HUES64 (cell line): ENCODE measurements at regions not wholly inside any gene's neighbourhood (a gene's known extent, or its start where the extent isn't known, plus 50 kb on each side); places are given as distances from the start of the nearest gene placed in this dataset.

Experiments used
- H3K27ac ChIP-seq: 2 replicates; pipeline ENCODE4 v1.7.0; 2013; ENCODE audit warnings: low read depth, low read length, inconsistent platforms
- H3K27me3 ChIP-seq: 2 replicates; pipeline ENCODE4 v1.6.1; 2013; ENCODE audit warnings: mild to moderate bottlenecking, low read length; ENCODE audit not compliant: insufficient read depth
- H3K36me3 ChIP-seq: 2 replicates; pipeline ENCODE4 v1.6.1; 2013; ENCODE audit warnings: mild to moderate bottlenecking, low read length; ENCODE audit not compliant: insufficient read depth
- H3K4me1 ChIP-seq: 2 replicates; pipeline ENCODE4 v1.6.1; 2013; ENCODE audit warnings: mild to moderate bottlenecking, low read length, moderate library complexity; ENCODE audit not compliant: insufficient read depth
- H3K4me3 ChIP-seq: 2 replicates; pipeline ENCODE4 v1.5.1; 2013; ENCODE audit warnings: mild to moderate bottlenecking, low read length, moderate library complexity
- H3K9ac ChIP-seq: 2 replicates; pipeline ENCODE4 v1.6.1; 2013; ENCODE audit warnings: mild to moderate bottlenecking, low read depth, low read length
- H3K9me3 ChIP-seq: 2 replicates; pipeline ENCODE4 v1.6.1; 2013; ENCODE audit warnings: low read depth, low read length; ENCODE audit not compliant: insufficient read depth
- WGBS: fragments of 150-250, 120-280 bp; methylation state at CpG from one replicate; pipeline ENCODE4 v1.1.7; 2013; ENCODE audit warnings: missing lambda C conversion rate; 5-methylcytosine and 5-hydroxymethylcytosine counted together

DNA sequence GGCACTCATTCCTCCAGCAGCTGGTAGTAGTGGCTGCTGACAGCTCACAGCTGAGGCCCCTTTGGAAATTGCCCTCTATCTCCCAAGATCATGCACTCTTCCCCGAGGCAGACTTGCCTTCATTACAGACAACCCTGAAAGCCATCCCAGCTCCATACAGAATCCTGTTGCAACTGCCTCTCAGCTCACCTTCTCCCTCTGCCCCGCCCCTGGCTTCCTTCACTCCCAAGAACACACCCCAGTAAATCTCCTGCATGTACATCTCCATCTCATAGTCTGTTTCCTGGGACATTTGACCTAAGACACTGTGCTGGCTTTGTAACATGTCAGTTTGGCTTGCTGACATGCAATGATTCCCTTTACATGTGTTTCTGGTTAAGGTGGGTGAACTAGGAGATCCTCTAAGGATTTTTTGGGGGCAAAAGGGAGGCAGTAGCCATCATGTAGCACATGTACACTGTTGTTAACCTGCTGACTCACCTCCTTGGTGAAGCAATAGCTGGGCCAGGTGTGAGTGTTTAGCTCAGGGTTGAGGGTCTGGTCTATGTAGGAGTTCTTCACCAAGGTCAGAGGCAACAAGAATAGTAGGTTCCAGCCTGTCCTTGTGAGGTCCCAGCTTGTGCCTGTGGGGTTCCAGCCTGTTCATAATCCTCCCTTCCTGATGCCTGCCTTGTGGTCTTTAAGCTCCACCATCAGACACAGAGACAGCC is 179.6 kb downstream of the CSNK2A3 start:
- no peak overlapping the region for H3K4me3 ChIP-seq
- no peaks in the 10 kb centered on the region for H3K4me1 ChIP-seq
- H3K27ac ChIP-seq, result no peak overlapping the region
- 90% methylated on average over 2 of the region's 2 CpGs for WGBS
- no peak overlapping the region for H3K9ac ChIP-seq
- no peaks in the 10 kb centered on the region for H3K27me3 ChIP-seq
- no peaks in the 10 kb centered on the region for H3K36me3 ChIP-seq
- H3K9me3 ChIP-seq, result 0 out of 2 replicates have a peak, but pooled peaks cover 3% of the 10 kb centered on the region

DNA sequence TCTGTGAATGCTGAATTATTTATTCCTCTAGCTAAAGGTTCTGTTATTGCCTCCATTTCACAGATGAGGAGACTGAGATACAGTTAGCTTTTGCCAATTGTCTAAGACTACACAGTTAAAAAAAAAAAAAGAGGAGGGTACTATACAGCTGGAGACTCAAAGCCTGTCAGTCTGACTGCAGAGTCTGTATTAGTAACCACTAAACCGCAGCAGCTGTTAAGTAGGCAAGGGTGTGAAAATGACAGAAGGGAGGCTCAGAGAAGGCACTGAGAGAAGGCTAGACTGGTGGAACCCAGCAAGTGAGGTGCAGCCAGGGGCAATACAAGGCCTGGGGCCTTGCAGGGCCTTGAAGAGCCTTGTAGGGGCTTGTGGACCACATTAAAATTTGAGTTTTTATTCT is 181.2 kb downstream of the CSNK2A3 start:
- Histone ChIP-seq H3K9ac (no peak overlapping the region), H3K27ac (no peak overlapping the region), H3K4me1 (no peaks in the 10 kb centered on the region), H3K27me3 (no peaks in the 10 kb centered on the region), H3K4me3 (no peak overlapping the region), H3K36me3 (no peaks in the 10 kb centered on the region), H3K9me3 (0 out of 2 replicates have a peak, but pooled peaks cover 3% of the 10 kb centered on the region)
- WGBS, result 94% methylated on average over 1 of the region's 1 CpG

DNA sequence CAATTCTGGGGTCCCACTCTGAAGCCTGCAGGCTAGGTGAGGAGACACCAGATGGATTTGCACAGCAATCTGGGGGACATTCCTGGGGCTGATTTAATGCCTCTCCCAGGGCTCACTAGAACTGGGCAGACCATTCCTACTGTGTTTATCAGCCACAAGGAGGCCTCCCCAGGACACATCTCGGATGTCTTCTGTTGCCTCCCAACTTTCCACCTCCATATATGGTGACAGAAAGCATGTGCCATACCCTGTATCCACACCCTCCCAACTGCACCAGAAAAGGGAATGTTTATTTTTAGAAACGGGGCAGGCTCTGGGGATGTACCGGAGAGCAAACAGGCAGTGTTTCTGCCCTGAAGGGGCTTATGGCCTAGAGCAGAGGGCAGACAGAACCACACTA is 181.8 kb downstream of the CSNK2A3 start:
- no peak overlapping the region for H3K27ac ChIP-seq
- H3K27me3 ChIP-seq, result no peaks in the 10 kb centered on the region
- H3K36me3 ChIP-seq, result no peaks in the 10 kb centered on the region
- no peak overlapping the region for H3K9ac ChIP-seq
- H3K4me3 ChIP-seq, result no peak overlapping the region
- no peaks in the 10 kb centered on the region for H3K4me1 ChIP-seq
- 86% methylated on average over 3 of the region's 3 CpGs for WGBS
- H3K9me3 ChIP-seq, result 0 out of 2 replicates have a peak, but pooled peaks cover 3% of the 10 kb centered on the region

DNA sequence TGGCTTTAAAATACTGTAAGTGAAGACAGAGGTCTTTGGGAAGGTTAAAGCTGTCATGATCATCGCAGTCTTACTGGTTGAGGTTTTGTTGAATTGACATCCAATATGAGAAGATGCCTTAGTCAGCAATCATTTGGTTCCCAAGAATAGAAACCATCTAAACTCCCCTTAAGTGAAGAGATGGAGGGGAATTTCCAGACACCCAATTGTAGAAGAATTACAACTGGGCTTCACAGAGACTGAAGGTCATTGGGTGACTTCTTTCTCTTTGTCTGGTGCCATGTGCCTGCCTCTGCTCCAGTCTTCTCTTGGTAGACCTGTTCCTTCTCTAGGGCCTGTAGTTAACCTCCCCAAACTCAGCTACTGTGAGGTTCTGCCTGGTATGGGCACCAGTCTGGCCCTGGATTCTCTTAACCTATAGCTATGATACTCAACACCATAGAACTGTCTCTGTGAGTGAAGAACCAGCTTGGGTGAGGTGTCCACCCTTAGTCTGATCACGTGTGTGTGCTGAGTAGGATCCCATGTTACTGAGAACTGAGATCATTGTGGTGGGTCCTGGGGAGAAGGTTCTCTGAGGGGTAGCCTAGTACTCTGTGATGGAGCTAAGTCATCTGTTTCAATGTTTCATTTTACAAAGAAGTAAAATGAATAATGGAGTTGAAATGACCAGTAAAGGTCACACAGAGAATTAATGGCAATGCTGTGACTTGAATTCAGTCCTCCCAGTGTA is 182.5 kb downstream of the CSNK2A3 start:
- no peak overlapping the region for H3K27ac ChIP-seq
- H3K27me3 ChIP-seq, result no peaks in the 10 kb centered on the region
- H3K4me1 ChIP-seq, result no peaks in the 10 kb centered on the region
- H3K9me3 ChIP-seq, result 0 out of 2 replicates have a peak, but pooled peaks cover under 1% of the 10 kb centered on the region
- H3K9ac ChIP-seq, result no peak overlapping the region
- no peaks in the 10 kb centered on the region for H3K36me3 ChIP-seq
- 91% methylated on average over 2 of the region's 2 CpGs for WGBS
- H3K4me3 ChIP-seq, result no peak overlapping the region

DNA sequence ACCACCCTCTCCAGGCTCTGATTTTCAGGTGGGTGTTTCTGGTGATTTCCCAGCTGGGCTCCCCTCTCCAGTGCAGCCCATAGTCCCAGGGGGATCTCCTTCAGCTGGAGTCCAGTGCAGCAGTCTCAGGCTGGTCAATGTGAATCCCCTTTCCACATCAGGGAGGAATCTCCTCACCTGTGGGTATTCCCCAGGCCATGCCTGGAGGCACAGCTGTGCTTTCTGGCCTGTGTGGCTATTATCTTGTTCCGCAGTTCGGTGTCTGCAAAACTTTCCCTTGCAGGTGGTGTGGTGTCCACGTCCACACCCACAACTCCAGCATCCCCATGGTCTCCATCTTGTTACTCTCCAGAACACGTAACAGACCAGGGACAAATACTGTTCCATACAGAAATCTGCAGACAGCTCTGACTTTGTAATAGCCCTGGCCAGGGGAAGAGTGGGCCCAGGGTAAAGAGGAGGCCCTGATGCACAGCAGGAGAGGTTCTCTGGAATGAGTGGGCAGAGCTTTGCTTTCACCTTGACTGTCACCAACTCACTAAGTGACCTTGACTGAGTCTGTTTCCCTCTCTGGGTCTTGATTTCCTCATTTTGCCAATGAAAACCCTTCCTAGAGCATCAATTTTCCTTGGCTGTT is 183.2 kb downstream of the CSNK2A3 start:
- Histone ChIP-seq H3K4me1 (no peaks in the 10 kb centered on the region), H3K9me3 (no peaks in the 10 kb centered on the region), H3K27ac (no peak overlapping the region), H3K27me3 (no peaks in the 10 kb centered on the region), H3K4me3 (no peak overlapping the region), H3K9ac (no peak overlapping the region), H3K36me3 (no peaks in the 10 kb centered on the region)
- WGBS, result 94% methylated on average over 4 of the region's 4 CpGs

DNA sequence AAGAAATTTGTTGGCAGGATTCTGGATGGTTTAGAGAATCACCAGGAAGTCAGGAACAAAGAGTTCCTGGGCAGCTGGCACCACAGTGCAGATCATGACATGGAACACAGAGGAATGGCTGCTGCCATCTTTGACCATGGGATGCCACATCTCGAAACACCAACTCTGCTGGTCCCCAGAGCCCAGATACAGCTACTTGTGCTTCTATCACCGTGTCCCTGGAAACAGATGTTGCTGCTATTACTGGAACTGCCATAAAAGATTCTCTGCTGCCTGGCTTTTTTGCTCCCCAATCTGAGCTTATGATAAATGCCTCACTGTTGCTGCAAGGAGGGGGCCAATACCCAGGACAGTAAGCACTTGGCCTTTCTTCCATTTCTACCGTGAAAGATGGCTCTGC is 185.2 kb downstream of the CSNK2A3 start:
- Histone ChIP-seq H3K4me1 (no peaks in the 10 kb centered on the region), H3K27me3 (no peaks in the 10 kb centered on the region), H3K9ac (no peak overlapping the region), H3K27ac (no peak overlapping the region), H3K36me3 (no peaks in the 10 kb centered on the region), H3K9me3 (no peaks in the 10 kb centered on the region), H3K4me3 (no peak overlapping the region)
- WGBS, result 60% methylated on average over 3 of the region's 3 CpGs

DNA sequence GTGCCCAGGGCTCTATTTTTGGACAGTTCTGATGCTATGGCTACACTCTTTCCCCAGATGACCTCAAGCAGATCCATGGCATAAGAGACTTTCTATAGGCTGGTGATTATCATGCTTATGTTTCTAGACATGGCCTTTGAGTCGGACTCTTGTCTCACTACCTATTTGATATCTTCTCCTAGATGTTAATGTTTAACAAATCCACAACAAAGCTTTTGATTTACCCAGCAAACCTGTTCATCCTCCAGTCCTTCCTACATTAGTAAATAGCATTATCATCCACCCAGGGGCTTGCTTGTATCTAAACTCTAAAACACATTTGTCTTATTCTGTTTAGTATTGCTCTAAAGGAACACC is 188.7 kb downstream of the CSNK2A3 start:
- no peaks in the 10 kb centered on the region for H3K36me3 ChIP-seq
- no peak overlapping the region for H3K27ac ChIP-seq
- no peak overlapping the region for H3K4me3 ChIP-seq
- peaks cover 11% of the 10 kb centered on the region; the same call in 1 of the 2 replicates for H3K9me3 ChIP-seq
- H3K27me3 ChIP-seq, result no peaks in the 10 kb centered on the region
- WGBS, result 100% methylated on average over 1 of the region's 1 CpG
- H3K4me1 ChIP-seq, result no peaks in the 10 kb centered on the region
- H3K9ac ChIP-seq, result no peak overlapping the region

DNA sequence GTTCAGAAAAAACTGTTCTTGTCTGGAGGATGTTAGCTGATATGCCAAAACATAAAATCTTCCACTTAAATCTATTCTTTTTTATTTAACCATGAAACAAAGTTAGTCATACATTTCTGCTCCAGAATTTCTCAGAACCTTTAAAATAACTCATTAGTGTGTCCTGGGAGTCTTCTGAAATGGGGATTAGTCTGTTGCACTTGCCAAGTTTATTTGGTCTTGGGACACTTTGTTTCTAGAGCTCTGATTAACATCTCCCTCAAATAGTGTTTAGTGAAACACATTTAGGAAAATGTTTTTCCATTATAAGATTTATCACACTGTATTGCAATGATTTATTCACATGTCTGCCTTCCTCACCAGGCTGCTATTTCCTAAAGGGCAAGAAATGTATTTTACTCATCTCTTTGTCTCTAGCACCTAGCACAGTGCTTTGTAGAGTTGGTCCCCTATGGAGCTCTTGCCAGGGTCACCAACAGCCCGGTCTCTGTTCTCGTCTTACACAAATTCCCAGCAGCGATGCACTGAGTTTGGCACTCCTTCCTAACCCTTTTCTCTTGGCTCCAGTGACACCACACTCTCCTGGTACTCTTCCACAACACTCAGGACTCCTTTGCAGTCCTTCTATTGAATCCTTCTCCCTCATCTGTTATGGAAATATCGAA is 189.2 kb downstream of the CSNK2A3 start:
- Histone ChIP-seq H3K4me3 (no peak overlapping the region), H3K36me3 (no peaks in the 10 kb centered on the region), H3K9me3 (peaks cover 11% of the 10 kb centered on the region; the same call in 1 of the 2 replicates), H3K27ac (no peak overlapping the region), H3K27me3 (no peaks in the 10 kb centered on the region), H3K9ac (no peak overlapping the region), H3K4me1 (no peaks in the 10 kb centered on the region)
- 95% methylated on average over 4 of the region's 4 CpGs for WGBS

DNA sequence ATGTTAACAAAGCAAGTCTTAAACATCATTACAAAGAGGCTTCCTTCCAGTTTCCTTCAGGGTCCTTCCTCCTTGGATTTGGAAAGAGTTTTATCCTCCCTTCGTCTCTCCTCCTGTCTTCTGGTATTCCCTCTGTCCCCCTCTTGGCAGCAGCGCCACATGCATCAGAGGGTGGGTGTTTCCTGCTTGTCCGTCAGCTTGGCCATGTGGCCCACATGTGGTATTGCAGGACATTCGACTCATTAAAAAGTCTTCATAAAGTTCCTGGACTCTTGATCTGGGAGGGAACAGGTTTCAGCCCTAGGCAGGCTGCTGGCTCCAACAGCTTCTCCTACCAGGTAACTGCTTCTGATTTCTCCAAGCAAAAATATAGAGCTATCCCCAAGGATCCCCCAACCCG is 189.8 kb downstream of the CSNK2A3 start:
- Histone ChIP-seq H3K4me1 (no peaks in the 10 kb centered on the region), H3K36me3 (no peaks in the 10 kb centered on the region), H3K4me3 (no peak overlapping the region), H3K9ac (no peak overlapping the region), H3K27ac (no peak overlapping the region), H3K27me3 (no peaks in the 10 kb centered on the region), H3K9me3 (peaks cover 11% of the 10 kb centered on the region; the same call in 1 of the 2 replicates)
- 82% methylated on average over 5 of the region's 5 CpGs for WGBS

DNA sequence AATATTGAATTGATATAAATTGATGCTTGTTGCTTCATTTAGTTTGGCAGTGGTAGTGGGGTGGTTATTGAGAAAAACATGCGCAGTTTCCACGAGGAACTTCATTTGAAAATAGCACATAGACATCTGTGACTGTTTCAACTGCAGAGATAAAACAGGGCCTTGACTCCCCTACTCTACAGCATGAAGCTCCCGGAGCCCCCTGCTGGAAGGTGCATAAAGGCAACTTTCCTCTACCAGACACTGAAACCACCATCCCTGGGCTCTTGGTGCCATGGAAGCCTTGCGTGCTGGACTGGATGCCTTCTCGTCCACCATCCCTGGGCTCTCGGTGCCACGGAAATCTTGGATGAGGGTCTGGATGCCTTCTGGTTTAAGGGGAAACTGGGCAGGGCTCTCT is 195.9 kb downstream of the CSNK2A3 start:
- Histone ChIP-seq H3K27ac (no peak overlapping the region), H3K27me3 (no peaks in the 10 kb centered on the region), H3K9me3 (peaks cover 11% of the 10 kb centered on the region; the same call in 1 of the 2 replicates), H3K4me3 (no peak overlapping the region), H3K4me1 (no peaks in the 10 kb centered on the region), H3K36me3 (no peaks in the 10 kb centered on the region), H3K9ac (no peak overlapping the region)
- WGBS, result 85% methylated on average over 7 of the region's 7 CpGs
